GM21423 (cell line): ENCODE measurements at regions not wholly inside any gene's neighbourhood (a gene's known extent, or its start where the extent isn't known, plus 50 kb on each side); places are given as distances from the start of the nearest gene placed in this dataset.
"Not testable (repeated sequence)": the region's sequence is repeated elsewhere in the genome, so short reads cannot be mapped to it uniquely, and the experiment has no call there.

ENCODE experiments used
- ATAC-seq: cut with Tn5 transposase; IDR thresholded peaks from one replicate; pipeline ENCODE4 v1.9.1; 2021; ENCODE audit warnings: mild to moderate bottlenecking, moderate library complexity; ENCODE audit not compliant: unreplicated experiment

GRCh38 chr12:105523164-105524057 is 192.9 kb downstream of the C12orf75 start:
- no peak for ATAC-seq

- no peak for ATAC-seq
These were observed 194.5 kb downstream of the C12orf75 start for GRCh38 chr12:105524961-105525360.

GRCh38 chr12:105534068-105534467 is 203.6 kb downstream of the C12orf75 start:
- ATAC-seq, result no peak

- ATAC-seq, result not testable (repeated sequence)
These were observed 204.5 kb downstream of the C12orf75 start for GRCh38 chr12:105535033-105535432.

GRCh38 chr12:105538880-105539279 is 208.4 kb downstream of the C12orf75 start:
- ATAC-seq, result no peak

- ATAC-seq, result no peak
These were observed 209.2 kb downstream of the C12orf75 start for GRCh38 chr12:105539735-105540134.

GRCh38 chr12:105547786-105548185 is 217.3 kb downstream of the C12orf75 start:
- no peak for ATAC-seq

- no peak for ATAC-seq
These were observed 218.1 kb downstream of the C12orf75 start for GRCh38 chr12:105548626-105549025.

GRCh38 chr12:105552056-105552455 is 221.6 kb downstream of the C12orf75 start:
- no peak for ATAC-seq

GRCh38 chr12:105554223-105554678 is 223.8 kb downstream of the C12orf75 start:
- no peak for ATAC-seq

- no peak for ATAC-seq
These were observed 224.4 kb downstream of the C12orf75 start for GRCh38 chr12:105554856-105555255.

- no peak for ATAC-seq
These were observed 225.2 kb downstream of the C12orf75 start for GRCh38 chr12:105555556-105556295.

- ATAC-seq, result no peak
These were observed 228.8 kb downstream of the C12orf75 start for GRCh38 chr12:105559310-105559709.

GRCh38 chr12:105561546-105562198 is 231.2 kb downstream of the C12orf75 start:
- no peak for ATAC-seq

- no peak for ATAC-seq
These were observed 231.9 kb downstream of the C12orf75 start for GRCh38 chr12:105562199-105562971.

- no peak for ATAC-seq
These were observed 236.6 kb downstream of the C12orf75 start for GRCh38 chr12:105567061-105567460.

- ATAC-seq, result no peak
These were observed 239.4 kb downstream of the C12orf75 start for GRCh38 chr12:105569886-105570285.

- no peak for ATAC-seq
These were observed 240.5 kb downstream of the C12orf75 start for GRCh38 chr12:105570944-105571343.

- no peak for ATAC-seq
These were observed 243.1 kb downstream of the C12orf75 start for GRCh38 chr12:105573574-105573973.

GRCh38 chr12:105574056-105574715 is 243.7 kb downstream of the C12orf75 start:
- no peak for ATAC-seq
